H9 (cell line): ENCODE measurements at regions not wholly inside any gene's neighbourhood (a gene's known extent, or its start where the extent isn't known, plus 50 kb on each side); places are given as distances from the start of the nearest gene placed in this dataset.

ENCODE experiments used
- DNase-seq: peaks from one replicate; pipeline ENCODE4 v3.0.0-alpha.2; 2017
- H2AFZ ChIP-seq: one replicate; pipeline ENCODE4 v1.6.1; 2013; ENCODE audit warnings: mild to moderate bottlenecking, low read length, control low read depth, moderate library complexity
- H2AK5ac ChIP-seq: 2 replicates; pipeline ENCODE4 v1.6.1; 2013; ENCODE audit warnings: low read length, control low read depth, mixed read lengths; ENCODE audit not compliant: insufficient read length
- H2BK120ac ChIP-seq: one replicate; pipeline ENCODE4 v1.6.1; 2013; ENCODE audit warnings: low read depth, mild to moderate bottlenecking, low read length, control low read depth, inconsistent platforms; ENCODE audit not compliant: poor library complexity, severe bottlenecking
- H2BK12ac ChIP-seq: 2 replicates; pipeline ENCODE4 v1.6.1; 2013; ENCODE audit warnings: low read length, control low read depth, mixed read lengths, low read depth; ENCODE audit not compliant: insufficient read length
- H2BK15ac ChIP-seq: 2 replicates; pipeline ENCODE4 v1.6.1; 2013; ENCODE audit warnings: low read depth, low read length, control low read depth
- H2BK20ac ChIP-seq: one replicate; pipeline ENCODE4 v1.6.1; 2013; ENCODE audit warnings: low read depth, mild to moderate bottlenecking, low read length, control low read depth, inconsistent platforms; ENCODE audit not compliant: poor library complexity, severe bottlenecking
- H2BK5ac ChIP-seq: 2 replicates; pipeline ENCODE4 v1.6.1; 2013; ENCODE audit warnings: low read length, control low read depth, mixed read lengths; ENCODE audit not compliant: insufficient read length
- H3K14ac ChIP-seq: 2 replicates; pipeline ENCODE4 v1.6.1; 2013; ENCODE audit warnings: low read length, control low read depth; ENCODE audit not compliant: insufficient read depth
- H3K18ac ChIP-seq: 2 replicates; pipeline ENCODE4 v1.6.1; 2013; ENCODE audit warnings: low read depth, mild to moderate bottlenecking, mixed read lengths, low read length, control low read depth; ENCODE audit not compliant: insufficient read length
- H3K23ac ChIP-seq: 2 replicates; pipeline ENCODE4 v1.6.1; 2013; ENCODE audit warnings: low read length, control low read depth, mixed read lengths, low read depth; ENCODE audit not compliant: insufficient read length
- H3K23me2 ChIP-seq: 2 replicates; pipeline ENCODE4 v1.6.1; 2013; ENCODE audit warnings: low read depth, mild to moderate bottlenecking, mixed read lengths, low read length, control low read depth; ENCODE audit not compliant: insufficient read length, poor library complexity, severe bottlenecking
- H3K27ac ChIP-seq: 2 replicates; pipeline ENCODE4 v1.5.1; 2013; ENCODE audit warnings: low read length, control low read depth, mixed read lengths, low read depth; ENCODE audit not compliant: insufficient read length
- H3K27me3 ChIP-seq: 2 replicates; pipeline ENCODE4 v1.6.1; 2013; ENCODE audit warnings: low read length, control low read depth, inconsistent platforms; ENCODE audit not compliant: insufficient read depth
- H3K4ac ChIP-seq: 2 replicates; pipeline ENCODE4 v1.6.1; 2013; ENCODE audit warnings: low read depth, mild to moderate bottlenecking, control low read depth, inconsistent platforms, low read length, moderate library complexity
- H3K4me1 ChIP-seq: 2 replicates; pipeline ENCODE4 v1.6.1; 2013; ENCODE audit warnings: low read length, control low read depth, inconsistent platforms; ENCODE audit not compliant: insufficient read depth
- H3K4me2 ChIP-seq: 2 replicates; pipeline ENCODE4 v1.6.1; 2013; ENCODE audit warnings: low read length, control low read depth, mixed read lengths; ENCODE audit not compliant: insufficient read length, insufficient read depth
- H3K56ac ChIP-seq: 2 replicates; pipeline ENCODE4 v1.6.1; 2013; ENCODE audit warnings: low read depth, mild to moderate bottlenecking, mixed read lengths, low read length, control low read depth; ENCODE audit not compliant: insufficient read length
- H3K79me1 ChIP-seq: 2 replicates; pipeline ENCODE4 v1.6.1; 2013; ENCODE audit warnings: low read depth, mild to moderate bottlenecking, moderate library complexity, low read length, control low read depth, inconsistent platforms; ENCODE audit not compliant: insufficient read depth, poor library complexity, severe bottlenecking
- H3K79me2 ChIP-seq: 2 replicates; pipeline ENCODE4 v1.6.1; 2013; ENCODE audit warnings: low read length, control low read depth, inconsistent platforms; ENCODE audit not compliant: insufficient read depth
- H3K9ac ChIP-seq: 2 replicates; pipeline ENCODE4 v1.6.1; 2013; ENCODE audit warnings: low read length, control low read depth, mixed read lengths; ENCODE audit not compliant: insufficient read length; ENCODE audit errors: extremely low read depth
- H3K9me3 ChIP-seq: one replicate; pipeline ENCODE4 v1.6.1; 2013; ENCODE audit warnings: low read depth, low read length, inconsistent platforms; ENCODE audit not compliant: control insufficient read depth
- H3T11ph ChIP-seq: one replicate; pipeline ENCODE4 v1.6.1; 2013; ENCODE audit warnings: mild to moderate bottlenecking, low read length, control low read depth, inconsistent platforms
- H4K20me1 ChIP-seq: one replicate; pipeline ENCODE4 v1.6.1; 2013; ENCODE audit not compliant: control insufficient read depth, insufficient read length, insufficient read depth
- H4K5ac ChIP-seq: 2 replicates; pipeline ENCODE4 v1.6.1; 2013; ENCODE audit warnings: low read depth, mild to moderate bottlenecking, mixed read lengths, low read length, control low read depth; ENCODE audit not compliant: insufficient read length
- H4K8ac ChIP-seq: replicated peaks from 2 replicates; pipeline ENCODE4 v1.6.1; 2013; ENCODE audit warnings: low read length, control low read depth, mixed read lengths, low read depth; ENCODE audit not compliant: insufficient read length
- H4K91ac ChIP-seq: 2 replicates; pipeline ENCODE4 v1.6.1; 2013; ENCODE audit warnings: low read depth, mild to moderate bottlenecking, moderate library complexity, mixed read lengths, low read length, control low read depth; ENCODE audit not compliant: insufficient read length
- H3K27ac Mint-ChIP-seq, 3 experiments: 2 replicates in 2 of 3; 3 replicates in 1 of 3; pipeline ENCODE4 v1.8.0; 2020 to 2021; ENCODE audit warnings: mixed read lengths in 3 of 3, mild to moderate bottlenecking in 1 of 3, moderate library complexity in 1 of 3
- H3K27me3 Mint-ChIP-seq: 2 replicates; pipeline ENCODE4 v1.8.0; 2021; ENCODE audit warnings: low read depth, mild to moderate bottlenecking, moderate library complexity, mixed read lengths
- H3K36me3 Mint-ChIP-seq, 3 experiments: 2 replicates in 2 of 3; 3 replicates in 1 of 3; pipeline ENCODE4 v1.8.0; 2020 to 2021; ENCODE audit warnings: low read depth in 3 of 3, mixed read lengths in 3 of 3; ENCODE audit not compliant: insufficient read depth in 1 of 3
- H3K4me1 Mint-ChIP-seq, 2 experiments: 2 replicates each; pipeline ENCODE4 v1.8.0; 2020; ENCODE audit warnings: mixed read lengths in 2 of 2
- H3K4me3 Mint-ChIP-seq, 2 experiments: 2 replicates in 1 of 2; 3 replicates in 1 of 2; pipeline ENCODE4 v1.8.0; 2020 to 2021; ENCODE audit warnings: mild to moderate bottlenecking in 2 of 2, mixed read lengths in 2 of 2, moderate library complexity in 1 of 2
- H3K9me3 Mint-ChIP-seq, 2 experiments: 2 replicates in 1 of 2; 3 replicates in 1 of 2; pipeline ENCODE4 v1.8.0; 2020; ENCODE audit warnings: mild to moderate bottlenecking in 2 of 2, mixed read lengths in 2 of 2, moderate library complexity in 1 of 2
- CTCF ChIP-seq: fragments of 200-600 bp; sonication (generic); conservative IDR thresholded peaks from 3 replicates; pipeline ENCODE4 v1.8.0; 2021; ENCODE audit warnings: antibody characterized with exemption, mild to moderate bottlenecking
- WGBS: extraction: QIAGEN DNeasy Blood & Tissue Kit; methylation state at CpG from one replicate; pipeline ENCODE4 v1.1.7; 2013; ENCODE audit warnings: missing lambda C conversion rate, low lambda C conversion rate, mixed read lengths; ENCODE audit not compliant: insufficient read length; ENCODE audit errors: extremely low coverage; 5-methylcytosine and 5-hydroxymethylcytosine counted together

- H3K27me3 ChIP-seq: no peaks in the 10 kb centered on the region
- no peaks in the 10 kb centered on the region for H3K9me3 ChIP-seq
- Mint-ChIP-seq H3K4me3 (no peak overlapping the region), H3K36me3 (no peaks in the 10 kb centered on the region), H3K9me3 (no peaks in the 10 kb centered on the region), H3K4me1 (peaks cover 3 to 7% of the 10 kb centered on the region in 2 experiments; a peak in 1 of 4 replicates), H3K27ac (no peak overlapping the region), H3K27me3 (no peaks in the 10 kb centered on the region)
- H3K14ac ChIP-seq: no peak overlapping the region
- no peak overlapping the region for H3K27ac ChIP-seq
- no peak overlapping the region for H2BK15ac ChIP-seq
- H3K79me2 ChIP-seq: no peaks in the 10 kb centered on the region
- no peak overlapping the region for H2BK120ac ChIP-seq
- WGBS: no CpG with 5 or more reads among the region's 3 CpGs
- H3K4ac ChIP-seq: no peak overlapping the region; the same call in 1 of the 2 replicates
- no peak overlapping the region for H3K4me2 ChIP-seq
- H3K18ac ChIP-seq: no peak overlapping the region
- no peak overlapping the region for H3K56ac ChIP-seq
- no peak overlapping the region for H4K91ac ChIP-seq
- no peak for TF ChIP-seq CTCF
- no peak overlapping the region for H2BK5ac ChIP-seq
- H3K23me2 ChIP-seq: no peaks in the 10 kb centered on the region
- no peak overlapping the region for H2BK12ac ChIP-seq
- H4K20me1 ChIP-seq: no peaks in the 10 kb centered on the region
- no peak overlapping the region for H3T11ph ChIP-seq
- H3K79me1 ChIP-seq: no peaks in the 10 kb centered on the region
- H4K5ac ChIP-seq: no peak overlapping the region
- H2AFZ ChIP-seq: no peak overlapping the region
- no peak overlapping the region for H2AK5ac ChIP-seq
- no peak overlapping the region for H4K8ac ChIP-seq
- H3K4me1 ChIP-seq: no peaks in the 10 kb centered on the region
- no peak for DNase-seq
- H2BK20ac ChIP-seq: no peak overlapping the region
- H3K23ac ChIP-seq: no peak overlapping the region
- no peak overlapping the region for H3K9ac ChIP-seq
Measured at GRCh38 chr1:99455760-99456159, 190.2 kb upstream of the PALMD start.
